Lower leg skin (tissue), 3 donors: ENCODE measurements at regions not wholly inside any gene's neighbourhood (a gene's known extent, or its start where the extent isn't known, plus 50 kb on each side); places are given as distances from the start of the nearest gene placed in this dataset.

Source experiments
- CTCF ChIP-seq, 3 donors: fragments of 450-650 bp; IDR thresholded peaks; one replicate each; pipeline ENCODE4 v1.5.1; 2016; ENCODE audit warnings: antibody characterized with exemption in 3 of 3, mild to moderate bottlenecking in 3 of 3, moderate library complexity in 2 of 3
- POLR2A ChIP-seq, 2 donors: fragments of 450-650 bp; IDR thresholded peaks; one replicate each; pipeline ENCODE4 v1.6.1; 2016 to 2017; ENCODE audit warnings: antibody characterized with exemption in 2 of 2, mild to moderate bottlenecking in 1 of 2, moderate library complexity in 1 of 2

DNA sequence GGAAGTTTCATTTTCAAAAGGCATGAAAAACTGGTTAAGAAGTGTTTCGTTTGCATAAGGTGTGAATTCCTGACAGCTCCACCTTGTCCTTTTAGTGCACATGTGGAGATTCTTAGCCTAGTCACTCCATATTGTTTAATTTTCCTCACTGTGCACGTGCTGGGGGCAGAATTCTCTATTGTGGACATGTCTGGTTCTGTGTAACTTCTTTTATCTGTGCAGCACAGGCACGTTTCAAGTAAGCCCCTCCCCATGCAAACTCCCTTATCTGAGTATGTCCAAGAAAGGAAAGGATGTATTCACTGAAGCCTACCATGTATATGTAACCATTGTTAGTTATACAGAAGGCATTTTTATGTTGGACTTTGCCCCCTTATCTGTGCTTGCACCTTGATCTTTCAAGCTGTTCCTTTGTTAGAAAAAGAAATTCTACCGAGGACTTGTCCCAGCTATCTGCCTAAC is 1346.3 kb downstream of the REEP3 start:
- TF ChIP-seq CTCF (IDR thresholded peaks at IDR 0.05) (no peak), POLR2A (IDR thresholded peaks at IDR 0.05) (no peak)
